Panc1 (cell line): ENCODE measurements at regions not wholly inside any gene's neighbourhood (a gene's known extent, or its start where the extent isn't known, plus 50 kb on each side); places are given as distances from the start of the nearest gene placed in this dataset.

Experiments
- ATAC-seq: fragments of 200-7000 bp; cut with Tn5 transposase; 2 replicates; pipeline ENCODE4 v1.9.1; 2020; ENCODE audit warnings: mild to moderate bottlenecking, moderate library complexity
- BruUV-seq: library from RNA; stranded (reverse); fragments of 400-500 nt; replicated peaks from 2 replicates; lab custom pipeline; 2021; lab: Mats Ljungman, UMichigan
- CTCF ChIA-PET: fragments of 300-600 bp; sonication (Branson Sonifier 250); formaldehyde crosslinking; loops from one replicate; lab custom pipeline; 2022; ENCODE audit warnings: antibody characterized with exemption; lab: Charles Lee
- POLR2A ChIA-PET: fragments of 300-600 bp; sonication (Branson Sonifier 250); formaldehyde crosslinking; loops from one replicate; lab custom pipeline; 2022; ENCODE audit warnings: antibody characterized with exemption; lab: Charles Lee
- DNase-seq: peaks from one replicate; pipeline ENCODE4 v3.0.0-alpha.2; 2010; ENCODE audit warnings: low read depth, low spot score
- H3K27ac ChIP-seq: 2 replicates; pipeline ENCODE4 v1.5.1; 2011; ENCODE audit warnings: mild to moderate bottlenecking, low read length, inconsistent platforms
- H3K27me3 ChIP-seq: fragments of 200-500 bp; sonication (Bioruptor generic); 2 replicates; pipeline ENCODE4 v1.6.0; 2014; ENCODE audit warnings: low read length, inconsistent platforms; ENCODE audit not compliant: control insufficient read depth, insufficient read depth
- H3K36me3 ChIP-seq: fragments of 200-500 bp; sonication (Bioruptor generic); 2 replicates; pipeline ENCODE4 v1.5.1; 2014; ENCODE audit warnings: inconsistent platforms, mild to moderate bottlenecking, low read length, moderate library complexity; ENCODE audit not compliant: control insufficient read depth, insufficient read depth
- H3K4me1 ChIP-seq: 2 replicates; pipeline ENCODE4 v1.5.1; 2011; ENCODE audit warnings: inconsistent platforms, mild to moderate bottlenecking, low read length, moderate library complexity; ENCODE audit not compliant: control insufficient read depth, insufficient read depth
- H3K4me3 ChIP-seq, 2 experiments: 2 replicates each; pipeline ENCODE4 v1.5.1; 2011 to 2012; ENCODE audit warnings: low read depth in 2 of 2, low read length in 2 of 2, mild to moderate bottlenecking in 2 of 2, inconsistent platforms in 1 of 2, moderate library complexity in 1 of 2
- H3K9me3 ChIP-seq: fragments of 200-500 bp; sonication (Bioruptor generic); 2 replicates; pipeline ENCODE4 v1.5.1; 2014; ENCODE audit warnings: low read depth, mild to moderate bottlenecking, inconsistent platforms, low read length, moderate library complexity; ENCODE audit not compliant: control insufficient read depth, insufficient read depth
- POLR2AphosphoS5 ChIP-seq: IDR thresholded peaks from 2 replicates; pipeline ENCODE4 v1.6.1; 2012; ENCODE audit warnings: mild to moderate bottlenecking, low read depth, low read length, moderate library complexity
- SIN3A ChIP-seq: IDR thresholded peaks from 2 replicates; pipeline ENCODE4 v1.6.1; 2012; ENCODE audit warnings: low read depth, mild to moderate bottlenecking, low read length, moderate library complexity, borderline replicate concordance; ENCODE audit not compliant: insufficient read depth
- TCF7L2 ChIP-seq: IDR thresholded peaks from 2 replicates; pipeline ENCODE4 v1.6.1; 2011; ENCODE audit warnings: mild to moderate bottlenecking, low read depth, low read length, inconsistent platforms
- in situ Hi-C: cut with HindIII; loops from 2 replicates; pipeline ENCODE4 v1.10.0; 2016; ENCODE audit warnings: low sequenced_read_pairs, low pct_unique_long_range_greater_than_20kb
- intact Hi-C: fragments of 100-400 bp; cut with micrococcal nuclease; formaldehyde crosslinking; loops from one replicate; pipeline ENCODE4 v1.10.0; 2022; ENCODE audit not compliant: unreplicated experiment
- TF ChIP-seq, protein P1 (sequence below), 2 experiments: IDR thresholded peaks; 2 replicates each; pipeline ENCODE4 v1.6.1; 2011 to 2012; ENCODE audit warnings: low read depth in 2 of 2, control low read depth in 1 of 2, low read length in 1 of 2, mild to moderate bottlenecking in 1 of 2, moderate library complexity in 1 of 2; ENCODE audit not compliant: insufficient read depth in 1 of 2
- TF ChIP-seq, protein P2 (sequence below): fragments of 450-650 bp; IDR thresholded peaks from 2 replicates; pipeline ENCODE4 v1.5.1; 2017; ENCODE audit warnings: mild to moderate bottlenecking

DNA sequence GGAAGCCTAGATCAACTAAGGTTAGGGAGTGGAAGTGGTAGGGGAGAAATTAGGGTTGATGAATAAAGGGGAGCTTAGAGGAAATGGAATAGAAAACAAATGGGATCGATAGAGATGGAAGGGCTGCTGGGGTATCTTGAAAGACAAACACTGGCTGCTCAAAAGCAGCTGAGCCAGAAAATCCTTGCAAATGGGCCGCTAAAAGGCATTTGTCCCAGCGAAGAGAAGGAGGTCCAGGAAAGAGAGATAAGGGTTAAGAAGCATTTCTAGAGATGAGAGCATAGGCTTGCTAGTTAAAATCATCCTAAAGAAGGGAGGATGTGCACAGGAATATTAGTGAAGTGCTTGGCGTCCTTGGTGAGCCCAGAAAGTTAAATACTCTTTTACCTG is 258.0 kb upstream of the CBLB start:
- ATAC-seq, result no peak
- POLR2A ChIA-PET, result no interaction called here
- H3K36me3 ChIP-seq, result no peaks in the 10 kb centered on the region
- no peak overlapping the region for H3K4me3 ChIP-seq
- no peaks in the 10 kb centered on the region for H3K4me1 ChIP-seq
- H3K9me3 ChIP-seq, result no peaks in the 10 kb centered on the region
- TF ChIP-seq SIN3A (no peak), TCF7L2 (no peak)
- CTCF ChIA-PET, result no interaction called here
- intact Hi-C loops (no loop called here), in situ Hi-C loops (no loop called here)
- DNase-seq, result no peak
- BruUV-seq, result no TSS peak
- H3K27ac ChIP-seq, result no peak overlapping the region
- H3K27me3 ChIP-seq, result no peaks in the 10 kb centered on the region; the same call in 1 of the 2 replicates

DNA sequence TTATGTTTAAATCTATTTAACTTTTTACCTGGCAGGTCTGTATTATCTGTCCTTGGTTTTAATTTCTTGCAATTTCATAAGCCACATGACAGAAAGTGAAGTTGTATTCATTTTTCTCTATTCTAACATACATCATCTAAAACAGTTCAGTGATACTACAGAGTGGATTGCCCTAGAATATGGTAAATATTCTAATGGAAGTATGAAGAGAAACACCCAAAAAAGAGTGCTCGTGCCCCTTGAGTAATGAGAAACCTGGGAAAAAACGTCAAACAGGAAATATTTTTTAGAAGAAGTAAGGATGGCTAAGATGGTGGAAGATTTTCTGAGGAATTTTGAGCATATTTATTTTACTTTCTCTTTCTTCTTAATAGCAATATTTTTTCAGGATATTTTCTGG is 261.1 kb upstream of the CBLB start:
- no peaks in the 10 kb centered on the region for H3K4me1 ChIP-seq
- in situ Hi-C loops, result no loop called here
- no peaks in the 10 kb centered on the region for H3K9me3 ChIP-seq
- no peak overlapping the region for H3K4me3 ChIP-seq
- DNase-seq, result no peak
- no TSS peak for BruUV-seq
- intact Hi-C loops, result no loop called here
- no peak for ATAC-seq
- CTCF ChIA-PET, result no interaction called here
- H3K27me3 ChIP-seq, result no peaks in the 10 kb centered on the region; the same call in 1 of the 2 replicates
- no peak overlapping the region for H3K27ac ChIP-seq
- POLR2A ChIA-PET, result no interaction called here
- H3K36me3 ChIP-seq, result no peaks in the 10 kb centered on the region
- TF ChIP-seq TCF7L2, result no peak
- TF ChIP-seq POLR2AphosphoS5, result no peak
- TF ChIP-seq, protein P1, sequence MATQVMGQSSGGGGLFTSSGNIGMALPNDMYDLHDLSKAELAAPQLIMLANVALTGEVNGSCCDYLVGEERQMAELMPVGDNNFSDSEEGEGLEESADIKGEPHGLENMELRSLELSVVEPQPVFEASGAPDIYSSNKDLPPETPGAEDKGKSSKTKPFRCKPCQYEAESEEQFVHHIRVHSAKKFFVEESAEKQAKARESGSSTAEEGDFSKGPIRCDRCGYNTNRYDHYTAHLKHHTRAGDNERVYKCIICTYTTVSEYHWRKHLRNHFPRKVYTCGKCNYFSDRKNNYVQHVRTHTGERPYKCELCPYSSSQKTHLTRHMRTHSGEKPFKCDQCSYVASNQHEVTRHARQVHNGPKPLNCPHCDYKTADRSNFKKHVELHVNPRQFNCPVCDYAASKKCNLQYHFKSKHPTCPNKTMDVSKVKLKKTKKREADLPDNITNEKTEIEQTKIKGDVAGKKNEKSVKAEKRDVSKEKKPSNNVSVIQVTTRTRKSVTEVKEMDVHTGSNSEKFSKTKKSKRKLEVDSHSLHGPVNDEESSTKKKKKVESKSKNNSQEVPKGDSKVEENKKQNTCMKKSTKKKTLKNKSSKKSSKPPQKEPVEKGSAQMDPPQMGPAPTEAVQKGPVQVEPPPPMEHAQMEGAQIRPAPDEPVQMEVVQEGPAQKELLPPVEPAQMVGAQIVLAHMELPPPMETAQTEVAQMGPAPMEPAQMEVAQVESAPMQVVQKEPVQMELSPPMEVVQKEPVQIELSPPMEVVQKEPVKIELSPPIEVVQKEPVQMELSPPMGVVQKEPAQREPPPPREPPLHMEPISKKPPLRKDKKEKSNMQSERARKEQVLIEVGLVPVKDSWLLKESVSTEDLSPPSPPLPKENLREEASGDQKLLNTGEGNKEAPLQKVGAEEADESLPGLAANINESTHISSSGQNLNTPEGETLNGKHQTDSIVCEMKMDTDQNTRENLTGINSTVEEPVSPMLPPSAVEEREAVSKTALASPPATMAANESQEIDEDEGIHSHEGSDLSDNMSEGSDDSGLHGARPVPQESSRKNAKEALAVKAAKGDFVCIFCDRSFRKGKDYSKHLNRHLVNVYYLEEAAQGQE (IDR thresholded peaks at IDR 0.05; ENCODE audit: insufficient read depth in 1 of 2, low read depth in 2 of 2, low read length in 1 of 2), result no peak
- TF ChIP-seq, protein P2, sequence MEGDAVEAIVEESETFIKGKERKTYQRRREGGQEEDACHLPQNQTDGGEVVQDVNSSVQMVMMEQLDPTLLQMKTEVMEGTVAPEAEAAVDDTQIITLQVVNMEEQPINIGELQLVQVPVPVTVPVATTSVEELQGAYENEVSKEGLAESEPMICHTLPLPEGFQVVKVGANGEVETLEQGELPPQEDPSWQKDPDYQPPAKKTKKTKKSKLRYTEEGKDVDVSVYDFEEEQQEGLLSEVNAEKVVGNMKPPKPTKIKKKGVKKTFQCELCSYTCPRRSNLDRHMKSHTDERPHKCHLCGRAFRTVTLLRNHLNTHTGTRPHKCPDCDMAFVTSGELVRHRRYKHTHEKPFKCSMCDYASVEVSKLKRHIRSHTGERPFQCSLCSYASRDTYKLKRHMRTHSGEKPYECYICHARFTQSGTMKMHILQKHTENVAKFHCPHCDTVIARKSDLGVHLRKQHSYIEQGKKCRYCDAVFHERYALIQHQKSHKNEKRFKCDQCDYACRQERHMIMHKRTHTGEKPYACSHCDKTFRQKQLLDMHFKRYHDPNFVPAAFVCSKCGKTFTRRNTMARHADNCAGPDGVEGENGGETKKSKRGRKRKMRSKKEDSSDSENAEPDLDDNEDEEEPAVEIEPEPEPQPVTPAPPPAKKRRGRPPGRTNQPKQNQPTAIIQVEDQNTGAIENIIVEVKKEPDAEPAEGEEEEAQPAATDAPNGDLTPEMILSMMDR, result no peak
- no peak for TF ChIP-seq SIN3A

DNA sequence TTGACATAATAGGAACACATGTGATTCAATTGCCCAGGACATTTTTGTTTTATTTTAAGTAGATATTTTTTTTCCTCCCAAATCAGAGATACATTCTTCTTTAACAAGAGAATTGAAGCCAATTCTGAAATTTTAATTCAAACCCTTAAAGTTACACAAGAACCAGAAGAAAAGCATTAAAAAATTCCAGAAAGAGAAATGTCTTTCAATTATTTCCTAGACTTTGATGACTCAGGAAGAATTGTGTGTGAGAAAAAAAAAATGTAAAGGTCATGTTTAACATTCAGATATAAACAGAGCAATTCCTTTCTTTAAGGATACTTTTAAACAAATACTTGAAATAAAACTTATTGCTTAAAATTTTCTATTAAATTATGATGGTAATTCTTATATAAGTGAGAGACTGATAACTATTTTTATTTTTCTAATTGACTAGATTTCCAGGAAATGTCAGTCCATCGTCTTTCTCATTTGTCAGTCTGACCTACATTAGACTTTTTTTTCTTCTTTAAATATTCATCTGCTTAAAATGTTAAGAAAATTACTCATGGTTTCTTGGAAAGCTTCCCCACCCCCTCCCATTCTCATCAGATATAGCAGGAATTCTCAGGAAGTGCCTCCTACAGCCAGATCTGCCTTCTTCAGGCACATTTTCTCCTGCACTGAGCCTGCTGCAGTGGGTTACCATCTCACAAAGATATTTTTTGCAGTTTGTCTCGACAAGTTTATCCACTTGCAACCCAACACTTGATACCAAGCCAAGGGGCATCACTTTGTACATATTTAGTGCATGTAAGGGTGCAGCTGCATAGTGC is 261.8 kb upstream of the CBLB start:
- CTCF ChIA-PET, result no interaction called here
- Histone ChIP-seq H3K27ac (no peak overlapping the region), H3K27me3 (no peaks in the 10 kb centered on the region), H3K4me3 (no peak overlapping the region), H3K9me3 (no peaks in the 10 kb centered on the region), H3K4me1 (no peaks in the 10 kb centered on the region), H3K36me3 (no peaks in the 10 kb centered on the region)
- ATAC-seq (no peak), DNase-seq (no peak)
- no TSS peak for BruUV-seq
- intact Hi-C loops, result no loop called here
- in situ Hi-C loops, result no loop called here
- TF ChIP-seq, protein P1 (IDR thresholded peaks at IDR 0.05; ENCODE audit: insufficient read depth in 1 of 2, low read depth in 2 of 2, low read length in 1 of 2), result no peak
- TF ChIP-seq, protein P2, result no peak
- no peak for TF ChIP-seq SIN3A
- TF ChIP-seq POLR2AphosphoS5, result no peak
- POLR2A ChIA-PET, result no interaction called here
